Naive thymus-derived CD4-positive, alpha-beta T cell (primary cell): ENCODE measurements at regions not wholly inside any gene's neighbourhood (a gene's known extent, or its start where the extent isn't known, plus 50 kb on each side); places are given as distances from the start of the nearest gene placed in this dataset.

Experiments
- ATAC-seq: fragments of 150-1000 bp; cut with Tn5 transposase; 2 replicates; pipeline ENCODE4 v1.10.0; 2021; ENCODE audit warnings: mild to moderate bottlenecking, moderate library complexity
- CTCF ChIA-PET: fragments of 350-600 bp; sonication (Branson Sonifier 250); formaldehyde crosslinking; loops from one replicate; lab custom pipeline; 2021; ENCODE audit warnings: antibody characterized with exemption; lab: Charles Lee
- POLR2A ChIA-PET: fragments of 350-600 bp; sonication (Branson Sonifier 250); formaldehyde crosslinking; loops from one replicate; lab custom pipeline; 2021; ENCODE audit warnings: antibody characterized with exemption, inconsistent platforms; lab: Charles Lee
- DNase-seq, 9 donors: peaks; one replicate each; pipeline versions ENCODE4 v3.0.0 to v3.0.0-alpha.2; 2020 to 2022; ENCODE audit warnings: mixed read lengths in 1 of 9
- H3K27ac ChIP-seq: one replicate; pipeline ENCODE4 v1.7.0; 2013; ENCODE audit warnings: mild to moderate bottlenecking, low read depth, low read length, moderate library complexity
- H3K27me3 ChIP-seq, 2 donors: one replicate each; pipeline ENCODE4 v1.7.0; 2013; ENCODE audit warnings: low read length in 2 of 2, mild to moderate bottlenecking in 2 of 2, moderate library complexity in 2 of 2; ENCODE audit not compliant: control insufficient read depth in 2 of 2, insufficient read depth in 2 of 2
- H3K36me3 ChIP-seq, 3 experiments: 1 replicate in 2 of 3; 2 replicates in 1 of 3; pipeline ENCODE4 v1.7.0; 2013; ENCODE audit warnings: low read length in 3 of 3, mild to moderate bottlenecking in 3 of 3, moderate library complexity in 1 of 3; ENCODE audit not compliant: insufficient read depth in 3 of 3, control insufficient read depth in 2 of 3
- H3K4me1 ChIP-seq, 2 donors: one replicate each; pipeline ENCODE4 v1.7.0; 2013; ENCODE audit warnings: low read length in 2 of 2, mild to moderate bottlenecking in 2 of 2, moderate library complexity in 1 of 2; ENCODE audit not compliant: control insufficient read depth in 2 of 2, insufficient read depth in 2 of 2
- H3K4me3 ChIP-seq: 2 replicates; pipeline ENCODE4 v1.7.0; 2013; ENCODE audit warnings: mild to moderate bottlenecking, low read length
- H3K9me3 ChIP-seq, 3 experiments: 1 replicate in 2 of 3; 2 replicates in 1 of 3; pipeline ENCODE4 v1.7.0; 2013; ENCODE audit warnings: low read length in 3 of 3; ENCODE audit not compliant: control insufficient read depth in 2 of 3
- H3K27ac Mint-ChIP-seq, 9 donors: one replicate each; pipeline ENCODE4 v1.8.0; 2020 to 2022; ENCODE audit warnings: mixed read lengths in 9 of 9, mild to moderate bottlenecking in 8 of 9, moderate library complexity in 5 of 9, inconsistent platforms in 2 of 9
- H3K27me3 Mint-ChIP-seq, 5 donors: one replicate each; pipeline ENCODE4 v1.8.0; 2021 to 2022; ENCODE audit warnings: mixed read lengths in 5 of 5, mild to moderate bottlenecking in 1 of 5
- H3K36me3 Mint-ChIP-seq, 5 donors: one replicate each; pipeline ENCODE4 v1.8.0; 2020 to 2022; ENCODE audit warnings: mixed read lengths in 5 of 5, mild to moderate bottlenecking in 3 of 5, inconsistent platforms in 1 of 5
- H3K4me1 Mint-ChIP-seq, 7 donors: one replicate each; pipeline ENCODE4 v1.8.0; 2020 to 2022; ENCODE audit warnings: mixed read lengths in 7 of 7, mild to moderate bottlenecking in 3 of 7, inconsistent platforms in 1 of 7
- H3K4me3 Mint-ChIP-seq, 10 donors: one replicate each; pipeline ENCODE4 v1.8.0; 2020 to 2022; ENCODE audit warnings: mild to moderate bottlenecking in 10 of 10, mixed read lengths in 10 of 10, moderate library complexity in 6 of 10, inconsistent platforms in 2 of 10
- H3K9me3 Mint-ChIP-seq, 11 donors: one replicate each; pipeline ENCODE4 v1.8.0; 2020 to 2022; ENCODE audit warnings: mixed read lengths in 11 of 11, mild to moderate bottlenecking in 4 of 11, inconsistent platforms in 1 of 11, moderate library complexity in 1 of 11
- intact Hi-C, 2 donors: fragments of 100-400 bp; cut with micrococcal nuclease; formaldehyde crosslinking; loops; one replicate each; pipeline ENCODE4 v1.15.1; 2023

DNA sequence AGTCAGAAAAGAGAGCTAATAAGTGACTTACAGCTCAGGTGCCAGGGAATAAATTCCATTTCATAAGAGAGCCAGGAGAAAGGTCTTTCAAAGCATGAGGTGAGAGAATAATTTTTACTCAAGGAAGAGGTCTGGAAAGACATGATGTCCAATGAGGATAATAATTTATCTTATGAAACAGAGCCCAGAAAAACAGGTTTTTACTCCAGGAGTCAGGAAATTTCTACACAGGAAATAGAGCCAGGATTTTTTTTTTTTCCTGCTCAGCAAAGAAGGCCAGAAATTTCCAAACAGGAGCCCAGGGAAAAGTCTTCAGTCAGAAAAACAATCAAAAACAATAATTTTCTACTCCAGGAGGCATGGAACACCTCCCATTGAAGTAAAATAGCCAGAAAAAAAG, 1185.7 kb upstream of the TSPY4 start:
- Mint-ChIP-seq H3K27me3 (peaks cover 0 to 15% (median 5%) of the 10 kb centered on the region in 5 donors), H3K27ac (no peak overlapping the region), H3K4me3 (no peak overlapping the region), H3K4me1 (no peaks in the 10 kb centered on the region), H3K36me3 (no peaks in the 10 kb centered on the region), H3K9me3 (no peaks in the 10 kb centered on the region)
- Histone ChIP-seq H3K4me1 (no peaks in the 10 kb centered on the region), H3K27me3 (no peaks in the 10 kb centered on the region), H3K9me3 (no peaks in the 10 kb centered on the region), H3K36me3 (no peaks in the 10 kb centered on the region), H3K27ac (no peak overlapping the region), H3K4me3 (no peak overlapping the region)
- DNase-seq (no peak), ATAC-seq (no peak)
- intact Hi-C loops, result no loop called here
- ChIA-PET CTCF (no interaction called here), POLR2A (no interaction called here)

DNA sequence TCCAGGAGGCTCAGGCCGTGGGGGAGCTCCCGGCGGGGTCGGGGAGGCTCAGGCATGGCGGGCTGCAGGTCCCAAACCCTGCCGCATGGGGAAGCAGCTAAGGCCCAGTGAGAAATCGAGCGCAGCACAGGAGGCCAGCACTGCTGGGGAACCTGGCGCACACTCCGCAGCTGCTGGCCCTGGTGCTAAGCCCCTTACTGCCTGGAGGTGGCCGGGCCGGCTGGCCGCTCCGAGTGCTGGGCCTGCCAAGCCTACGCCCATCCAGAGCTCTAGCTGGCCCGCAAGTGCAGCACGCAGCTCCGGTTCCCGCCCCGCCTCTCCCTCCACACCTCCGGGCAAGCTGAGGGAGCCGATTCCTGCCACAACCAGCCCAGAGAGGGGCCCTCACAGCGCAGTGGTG, 1208.7 kb upstream of the TSPY4 start:
- no peaks in the 10 kb centered on the region for H3K27me3 Mint-ChIP-seq
- Histone ChIP-seq H3K27ac (no peak overlapping the region), H3K4me3 (no peak overlapping the region), H3K27me3 (no peaks in the 10 kb centered on the region), H3K9me3 (no peaks in the 10 kb centered on the region), H3K36me3 (no peaks in the 10 kb centered on the region), H3K4me1 (no peaks in the 10 kb centered on the region)
- H3K27ac Mint-ChIP-seq, result no peak overlapping the region
- H3K9me3 Mint-ChIP-seq, result no peaks in the 10 kb centered on the region
- H3K4me1 Mint-ChIP-seq, result no peaks in the 10 kb centered on the region
- no peak overlapping the region for H3K4me3 Mint-ChIP-seq
- ChIA-PET POLR2A (no interaction called here), CTCF (no interaction called here)
- intact Hi-C loops, result no loop called here
- no peaks in the 10 kb centered on the region for H3K36me3 Mint-ChIP-seq
- DNase-seq (no peak), ATAC-seq (no peak)

DNA sequence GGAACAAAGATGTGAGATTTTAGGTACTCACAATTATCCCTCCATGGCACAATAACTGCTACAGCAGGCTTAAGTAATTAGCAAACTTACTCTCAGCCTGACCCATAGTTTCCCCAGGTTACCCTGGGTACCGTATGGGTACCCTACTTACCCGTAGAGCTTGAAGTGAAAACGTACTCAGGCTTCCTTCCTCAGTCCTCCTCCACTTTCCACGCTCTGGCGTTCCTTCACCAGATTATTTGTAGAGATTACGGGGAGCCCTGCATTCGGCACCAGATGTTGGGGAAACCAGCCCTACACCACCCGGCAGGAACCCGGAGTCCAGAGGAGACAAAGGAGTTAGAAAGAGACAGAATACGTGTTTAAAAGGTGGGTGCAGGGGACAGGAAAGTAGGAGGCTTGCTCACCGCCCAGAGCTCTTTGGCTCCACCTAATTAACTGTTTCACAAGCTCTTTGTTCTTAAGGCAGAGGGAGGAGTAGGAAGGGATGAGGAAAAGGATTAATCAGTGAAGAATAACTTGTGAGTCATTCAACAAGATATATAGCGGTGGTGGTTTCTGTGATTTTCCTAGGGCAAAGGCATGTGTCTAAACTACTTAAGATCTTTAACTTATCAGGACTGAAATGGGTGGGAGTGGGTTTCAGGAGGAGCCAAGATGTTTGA, 1211.2 kb upstream of the TSPY4 start:
- H3K27me3 Mint-ChIP-seq, result no peaks in the 10 kb centered on the region
- no peak overlapping the region for H3K27ac ChIP-seq

DNA sequence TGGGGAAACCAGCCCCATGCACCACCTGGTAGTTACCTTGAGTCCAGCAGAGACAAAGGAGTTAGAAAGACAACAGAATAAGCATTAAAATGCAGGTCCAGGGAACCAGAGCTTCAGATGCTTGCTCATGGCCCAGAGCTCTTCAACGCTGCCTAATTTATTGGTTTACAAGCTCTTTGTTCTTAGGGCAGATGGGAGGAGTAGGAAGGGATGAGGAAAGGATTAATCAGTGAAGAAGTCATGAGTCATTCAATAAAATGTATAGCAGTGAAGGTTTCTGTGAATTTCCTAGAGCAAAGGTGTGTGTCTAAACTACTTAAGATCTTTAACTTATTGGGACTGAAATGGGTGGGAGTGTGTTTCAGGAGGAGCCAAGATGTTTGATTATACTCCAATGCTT, 1210.3 kb upstream of the AMELY start:
- Mint-ChIP-seq H3K27ac (no peak overlapping the region), H3K27me3 (no peaks in the 10 kb centered on the region), H3K4me1 (no peaks in the 10 kb centered on the region), H3K4me3 (no peak overlapping the region), H3K36me3 (no peaks in the 10 kb centered on the region), H3K9me3 (no peaks in the 10 kb centered on the region)
- no peaks in the 10 kb centered on the region for H3K36me3 ChIP-seq
- intact Hi-C loops, result no loop called here
- no peaks in the 10 kb centered on the region for H3K27me3 ChIP-seq
- no peak for ATAC-seq
- POLR2A ChIA-PET, result no interaction called here
- CTCF ChIA-PET, result no interaction called here
- no peaks in the 10 kb centered on the region for H3K4me1 ChIP-seq
- DNase-seq, result no peak
- H3K4me3 ChIP-seq, result no peak overlapping the region
- H3K9me3 ChIP-seq, result no peaks in the 10 kb centered on the region
- no peak overlapping the region for H3K27ac ChIP-seq

More for the DNA sequence above, 1211.2 kb upstream of the TSPY4 start:
- DNase-seq, result no peak
- intact Hi-C loops, result no loop called here
- no peak overlapping the region for H3K4me3 ChIP-seq
- H3K9me3 ChIP-seq, result no peaks in the 10 kb centered on the region
- Mint-ChIP-seq H3K4me1 (no peaks in the 10 kb centered on the region), H3K4me3 (no peak overlapping the region), H3K36me3 (no peaks in the 10 kb centered on the region), H3K9me3 (no peaks in the 10 kb centered on the region), H3K27ac (no peak overlapping the region)
- no peak for ATAC-seq
- no peaks in the 10 kb centered on the region for H3K36me3 ChIP-seq
- H3K27me3 ChIP-seq, result no peaks in the 10 kb centered on the region
- CTCF ChIA-PET, result no interaction called here
- POLR2A ChIA-PET, result no interaction called here
- H3K4me1 ChIP-seq, result no peaks in the 10 kb centered on the region

DNA sequence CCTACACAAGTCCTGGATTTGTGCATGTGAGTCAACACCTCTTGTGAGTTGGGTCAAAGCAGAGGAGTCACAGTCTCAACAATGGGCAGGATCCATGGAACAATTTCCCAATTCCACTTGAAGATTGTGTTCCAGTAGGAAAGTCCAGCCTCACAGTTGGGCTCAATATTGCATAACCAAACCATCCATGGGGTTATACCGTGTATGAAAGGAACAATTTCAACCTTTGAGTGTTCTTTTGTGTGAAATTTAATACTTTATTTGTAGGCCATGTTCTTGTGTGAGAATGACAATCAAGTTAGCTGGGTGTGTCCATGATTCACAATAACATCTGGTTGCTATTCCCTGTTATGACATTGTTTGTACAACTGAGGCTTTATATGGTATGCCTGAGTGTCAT, 1182.9 kb upstream of the AMELY start:
- H3K27ac Mint-ChIP-seq, result no peak overlapping the region
- no peaks in the 10 kb centered on the region for H3K36me3 Mint-ChIP-seq
- no peaks in the 10 kb centered on the region for H3K4me1 ChIP-seq
- no peaks in the 10 kb centered on the region for H3K4me1 Mint-ChIP-seq
- peaks cover 0 to 6% (median 0%) of the 10 kb centered on the region in 11 donors for H3K9me3 Mint-ChIP-seq
- H3K27me3 Mint-ChIP-seq, result peaks cover 0 to 5% (median 0%) of the 10 kb centered on the region in 5 donors
- H3K27me3 ChIP-seq, result no peaks in the 10 kb centered on the region
- intact Hi-C loops, result no loop called here
- ChIA-PET POLR2A (no interaction called here), CTCF (no interaction called here)
- no peak overlapping the region for H3K4me3 Mint-ChIP-seq
- no peaks in the 10 kb centered on the region for H3K36me3 ChIP-seq
- H3K4me3 ChIP-seq, result no peak overlapping the region
- H3K9me3 ChIP-seq, result no peaks in the 10 kb centered on the region
- no peak overlapping the region for H3K27ac ChIP-seq
- DNase-seq, result no peak
- ATAC-seq, result no peak

DNA sequence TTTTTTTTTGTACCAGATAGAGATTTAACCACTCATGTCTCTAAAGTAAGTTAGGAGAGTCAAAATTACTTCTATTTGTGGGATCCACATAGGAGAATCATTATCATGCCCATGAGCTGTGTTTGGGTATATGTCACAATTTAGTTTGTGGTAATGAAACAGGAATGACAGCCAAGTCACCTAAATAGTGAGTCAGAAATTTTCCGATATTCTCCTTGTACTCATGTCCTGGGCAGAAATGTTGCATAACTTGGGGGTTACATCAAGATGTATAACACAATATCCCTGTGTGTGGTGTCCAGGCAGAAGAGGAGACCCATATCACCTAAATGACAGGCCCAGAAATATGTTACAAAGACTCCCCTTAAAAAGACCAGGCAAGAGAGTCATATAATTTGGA, 1181.4 kb upstream of the AMELY start:
- ChIA-PET CTCF (no interaction called here), POLR2A (no interaction called here)
- H3K9me3 Mint-ChIP-seq, result peaks cover 0 to 2% (median 0%) of the 10 kb centered on the region in 11 donors
- H3K9me3 ChIP-seq, result no peaks in the 10 kb centered on the region
- no peak overlapping the region for H3K4me3 Mint-ChIP-seq
- H3K36me3 ChIP-seq, result no peaks in the 10 kb centered on the region
- no peaks in the 10 kb centered on the region for H3K27me3 ChIP-seq
- H3K36me3 Mint-ChIP-seq, result no peaks in the 10 kb centered on the region
- no peak overlapping the region for H3K4me3 ChIP-seq
- H3K27me3 Mint-ChIP-seq, result no peaks in the 10 kb centered on the region
- H3K4me1 ChIP-seq, result no peaks in the 10 kb centered on the region
- H3K27ac Mint-ChIP-seq, result no peak overlapping the region
- DNase-seq, result no peak
- H3K4me1 Mint-ChIP-seq, result no peaks in the 10 kb centered on the region
- intact Hi-C loops, result no loop called here
- ATAC-seq, result no peak
- H3K27ac ChIP-seq, result no peak overlapping the region

DNA sequence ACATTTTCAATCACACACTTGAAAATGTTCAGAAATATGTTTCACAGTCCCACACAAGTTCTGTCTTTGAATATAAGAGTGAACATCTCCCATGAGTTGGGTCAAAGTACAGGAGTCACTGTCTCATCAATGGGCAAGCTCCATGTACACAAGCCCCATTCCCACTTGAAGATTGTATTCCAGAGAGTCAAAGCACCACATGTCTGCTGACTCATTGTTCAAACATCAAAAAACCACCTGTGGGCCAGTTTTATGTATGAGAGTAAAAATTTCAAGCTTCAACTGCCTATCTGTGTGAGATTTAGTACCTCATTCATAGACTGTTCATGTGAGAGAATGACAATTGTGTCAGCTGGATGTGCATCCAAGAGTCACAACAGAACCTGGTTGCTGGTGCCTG, 1174.4 kb upstream of the AMELY start:
- H3K9me3 Mint-ChIP-seq, result peaks cover 0 to 4% (median 0%) of the 10 kb centered on the region in 11 donors
- H3K36me3 ChIP-seq, result no peaks in the 10 kb centered on the region
- H3K9me3 ChIP-seq, result no peaks in the 10 kb centered on the region
- no peaks in the 10 kb centered on the region for H3K27me3 Mint-ChIP-seq
- intact Hi-C loops, result no loop called here
- ChIA-PET CTCF (no interaction called here), POLR2A (no interaction called here)
- H3K4me3 Mint-ChIP-seq, result no peak overlapping the region
- H3K36me3 Mint-ChIP-seq, result no peaks in the 10 kb centered on the region
- no peak overlapping the region for H3K4me3 ChIP-seq
- H3K27ac ChIP-seq, result no peak overlapping the region
- ATAC-seq, result no peak
- no peaks in the 10 kb centered on the region for H3K4me1 ChIP-seq
- H3K4me1 Mint-ChIP-seq, result no peaks in the 10 kb centered on the region
- no peak for DNase-seq
- H3K27me3 ChIP-seq, result no peaks in the 10 kb centered on the region
- no peak overlapping the region for H3K27ac Mint-ChIP-seq
